GM18873 (cell line): ENCODE measurements at regions not wholly inside any gene's neighbourhood (a gene's known extent, or its start where the extent isn't known, plus 50 kb on each side); places are given as distances from the start of the nearest gene placed in this dataset.
"Not testable (repeated sequence)": the region's sequence is repeated elsewhere in the genome, so short reads cannot be mapped to it uniquely, and the experiment has no call there.

ENCODE experiments used
- ATAC-seq: cut with Tn5 transposase; IDR thresholded peaks from one replicate; pipeline ENCODE4 v1.9.1; 2021; ENCODE audit warnings: mild to moderate bottlenecking, moderate library complexity, moderate number of reproducible peaks; ENCODE audit not compliant: unreplicated experiment, low FRiP score

- no peak for ATAC-seq
Observed at GRCh38 chr22:22369964-22370270, 125.3 kb downstream of the VPREB1 start.

GRCh38 chr22:22371031-22371541 lies 126.5 kb downstream of the VPREB1 start:
- ATAC-seq: no peak

GRCh38 chr22:22372086-22372485 lies 127.5 kb downstream of the VPREB1 start:
- no peak for ATAC-seq

GRCh38 chr22:22374163-22374562 lies 129.6 kb downstream of the VPREB1 start:
- no peak for ATAC-seq

GRCh38 chr22:22374579-22374978 lies 130.0 kb downstream of the VPREB1 start:
- no peak for ATAC-seq

- no peak for ATAC-seq
Observed at GRCh38 chr22:22375576-22376351, 131.2 kb downstream of the VPREB1 start.

GRCh38 chr22:22376352-22376706 lies 131.7 kb downstream of the VPREB1 start:
- ATAC-seq: no peak

GRCh38 chr22:22376884-22377283 lies 131.7 kb downstream of the ZNF280B start:
- ATAC-seq: not testable (repeated sequence)

- ATAC-seq: no peak
Observed at GRCh38 chr22:22377335-22377734, 131.2 kb downstream of the ZNF280B start.

GRCh38 chr22:22378446-22379415 lies 129.8 kb downstream of the ZNF280B start:
- ATAC-seq: no peak

GRCh38 chr22:22380098-22381030 lies 128.2 kb downstream of the ZNF280B start:
- no peak for ATAC-seq

GRCh38 chr22:22381292-22381691 lies 127.2 kb downstream of the ZNF280B start:
- ATAC-seq: not testable (repeated sequence)

GRCh38 chr22:22384267-22384666 lies 124.3 kb downstream of the ZNF280B start:
- ATAC-seq: no peak

GRCh38 chr22:22384668-22385244 lies 123.8 kb downstream of the ZNF280B start:
- no peak for ATAC-seq

GRCh38 chr22:22386602-22387385 lies 121.7 kb downstream of the ZNF280B start:
- ATAC-seq: no peak

GRCh38 chr22:22387386-22387736 lies 121.2 kb downstream of the ZNF280B start:
- no peak for ATAC-seq

GRCh38 chr22:22388090-22388489 lies 120.5 kb downstream of the ZNF280B start:
- no peak for ATAC-seq

- ATAC-seq: no peak
Observed at GRCh38 chr22:22388494-22388893, 120.0 kb downstream of the ZNF280B start.

GRCh38 chr22:22389467-22389866 lies 119.1 kb downstream of the ZNF280B start:
- ATAC-seq: no peak
